Urinary bladder (tissue), 3 donors: ENCODE measurements at regions not wholly inside any gene's neighbourhood (a gene's known extent, or its start where the extent isn't known, plus 50 kb on each side); places are given as distances from the start of the nearest gene placed in this dataset.
"Not testable (repeated sequence)": the region's sequence is repeated elsewhere in the genome, so short reads cannot be mapped to it uniquely, and the experiment has no call there.

ENCODE experiments used
- DNase-seq: peaks from one replicate; pipeline ENCODE4 v3.0.0-alpha.2; 2015; ENCODE audit errors: extremely low spot score
- H3K27ac ChIP-seq: one replicate; pipeline ENCODE4 v1.5.1; 2013; ENCODE audit warnings: low read depth, mild to moderate bottlenecking, moderate library complexity
- H3K36me3 ChIP-seq: one replicate; pipeline ENCODE4 v1.6.1; 2013; ENCODE audit warnings: mild to moderate bottlenecking, moderate library complexity; ENCODE audit not compliant: insufficient read depth
- H3K4me1 ChIP-seq: one replicate; pipeline ENCODE4 v1.6.1; 2013; ENCODE audit warnings: mild to moderate bottlenecking, moderate library complexity; ENCODE audit not compliant: insufficient read depth
- H3K4me3 ChIP-seq: one replicate; pipeline ENCODE4 v1.5.1; 2013; ENCODE audit warnings: low read depth, low read length
- WGBS: extraction: QIAGEN DNeasy Blood & Tissue Kit; methylation state at CpG from one replicate; pipeline ENCODE4 v1.1.7; 2013; 5-methylcytosine and 5-hydroxymethylcytosine counted together
- donor health status: healthy with polysubstance abuse.
- donor health status: healthy.

DNA sequence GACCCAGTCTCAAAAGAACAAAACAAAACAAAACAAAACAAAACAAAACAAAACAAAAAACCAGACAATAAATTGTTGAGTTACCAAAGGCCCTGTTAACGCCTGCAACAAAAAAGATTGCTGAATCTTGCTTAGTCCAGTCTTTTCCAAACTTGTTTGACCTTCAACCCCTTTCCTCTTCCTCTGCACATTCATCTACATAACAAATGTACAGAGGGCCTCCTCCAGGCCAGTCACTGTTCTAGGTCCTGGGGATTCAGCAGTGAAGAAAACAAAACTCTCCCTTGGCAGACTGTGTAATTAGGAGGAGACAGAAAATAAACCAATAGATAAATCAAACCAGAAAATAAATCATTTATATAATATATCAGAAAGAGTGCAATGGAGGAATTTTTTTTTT, 294.0 kb upstream of the ADGRL2 start:
- H3K4me1 ChIP-seq, result no peaks in the 10 kb centered on the region
- H3K36me3 ChIP-seq, result no peaks in the 10 kb centered on the region
- DNase-seq, result no peak
- 97% methylated on average over 1 of the region's 1 CpG for WGBS
- H3K4me3 ChIP-seq, result no peak overlapping the region
- H3K27ac ChIP-seq, result no peak overlapping the region

DNA sequence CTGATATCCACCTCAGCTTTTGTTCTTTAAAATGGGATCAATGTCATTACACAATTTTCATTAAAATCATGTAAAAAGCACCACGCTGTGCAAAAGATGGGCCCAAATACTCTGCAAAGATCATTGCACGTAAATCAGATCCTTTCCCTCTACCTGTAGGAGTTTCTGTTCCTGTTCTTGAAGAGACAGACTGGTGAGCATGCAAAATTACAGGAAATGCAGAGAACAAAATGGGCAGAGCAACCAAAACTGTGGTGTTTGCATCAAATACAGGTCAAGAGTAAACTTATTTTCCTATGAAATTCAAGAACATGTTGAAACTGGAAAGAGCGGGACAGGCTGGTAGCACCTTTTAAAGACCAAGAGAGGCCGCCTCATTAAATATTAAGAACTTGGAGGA, 294.9 kb upstream of the ADGRL2 start:
- H3K36me3 ChIP-seq, result no peaks in the 10 kb centered on the region
- no peak overlapping the region for H3K4me3 ChIP-seq
- H3K4me1 ChIP-seq, result no peaks in the 10 kb centered on the region
- DNase-seq, result no peak
- no peak overlapping the region for H3K27ac ChIP-seq
- WGBS, result 88% methylated on average over 4 of the region's 4 CpGs

DNA sequence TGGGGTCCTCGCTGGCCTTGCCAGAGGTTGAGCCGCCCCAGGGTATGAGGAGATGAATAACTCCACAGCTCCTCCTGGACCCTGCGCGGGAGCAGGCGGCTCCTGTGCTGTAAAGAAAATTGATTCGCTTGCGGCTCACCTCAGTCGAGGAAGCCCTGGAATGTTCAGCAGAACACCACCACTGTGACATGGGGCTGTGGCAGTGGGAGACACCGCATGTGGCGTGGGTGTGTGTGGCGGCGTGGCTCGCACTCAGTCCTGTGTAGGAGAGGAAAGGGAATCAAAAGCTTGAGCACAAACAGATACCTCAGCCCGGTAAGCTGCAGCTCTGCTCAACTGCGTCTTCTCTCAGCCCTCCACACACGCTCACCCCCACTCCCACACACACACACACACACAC, 295.9 kb upstream of the ADGRL2 start:
- not testable (repeated sequence) for H3K36me3 ChIP-seq, DNase-seq, H3K27ac ChIP-seq, H3K4me1 ChIP-seq, H3K4me3 ChIP-seq
- WGBS, result 96% methylated on average over 15 of the region's 16 CpGs

DNA sequence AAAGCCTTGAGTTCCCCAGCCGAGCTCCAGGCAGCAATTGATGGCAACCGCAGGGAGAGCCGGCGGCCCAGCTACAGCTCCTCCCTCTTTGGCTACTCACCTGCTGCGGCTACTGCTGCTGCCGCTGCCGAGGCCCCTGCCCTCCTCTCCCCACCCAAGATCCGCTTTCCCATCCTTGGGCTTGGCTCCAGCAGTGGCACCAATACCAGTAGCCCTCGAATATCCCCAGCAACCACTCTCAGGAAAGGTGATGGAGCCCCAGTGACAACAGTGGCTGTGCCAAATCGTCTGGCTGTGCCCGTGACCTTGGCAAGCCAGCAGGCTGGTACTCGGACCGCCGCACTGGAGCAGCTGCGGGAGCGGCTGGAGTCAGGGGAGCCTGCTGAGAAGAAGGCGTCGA, 298.0 kb upstream of the ADGRL2 start:
- H3K4me3 ChIP-seq, H3K4me1 ChIP-seq, DNase-seq, H3K27ac ChIP-seq, H3K36me3 ChIP-seq: not testable (repeated sequence)
- WGBS, result 97% methylated on average over 18 of the region's 18 CpGs

DNA sequence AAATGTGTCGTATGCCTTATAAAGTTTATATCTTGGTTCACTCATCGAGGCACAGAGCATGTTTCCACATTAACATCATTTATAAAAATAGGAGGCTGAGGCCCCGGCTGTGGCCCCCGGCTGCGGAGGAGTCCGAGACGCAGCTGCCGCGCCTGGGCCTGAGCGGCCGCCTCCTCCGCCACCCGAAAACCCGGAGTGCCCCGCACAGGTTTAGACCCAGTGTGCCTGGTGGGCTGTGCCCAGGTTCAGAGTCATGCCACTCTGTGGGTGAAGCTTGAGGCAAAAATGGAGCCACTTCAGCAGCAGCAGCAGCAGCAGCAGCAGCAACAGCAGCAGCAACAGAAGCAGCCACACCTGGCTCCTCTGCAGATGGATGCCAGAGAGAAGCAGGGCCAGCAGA, 299.2 kb upstream of the ADGRL2 start:
- H3K4me1 ChIP-seq, DNase-seq, H3K36me3 ChIP-seq, H3K27ac ChIP-seq, H3K4me3 ChIP-seq: not testable (repeated sequence)
- 95% methylated on average over 15 of the region's 15 CpGs for WGBS

DNA sequence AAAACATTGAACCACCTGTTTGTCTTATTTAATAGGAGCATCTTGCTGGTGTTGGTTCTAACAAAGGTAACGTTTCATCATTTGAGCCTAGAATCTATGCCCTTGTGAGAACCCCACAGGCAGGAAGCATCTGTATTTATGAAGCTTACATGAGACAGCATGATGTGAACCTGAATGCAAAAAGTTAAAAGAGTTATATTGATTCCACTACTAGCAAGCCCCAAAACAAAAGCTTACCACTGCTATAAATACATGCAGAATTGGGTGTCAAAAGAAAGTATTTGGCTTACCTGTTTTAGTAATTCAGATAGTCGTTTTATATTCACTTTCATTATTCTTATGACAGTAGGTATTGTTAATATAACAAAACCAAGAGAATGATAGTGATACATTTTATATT, 301.2 kb upstream of the ADGRL2 start:
- 85% methylated on average over 2 of the region's 2 CpGs for WGBS
- no peak for DNase-seq
- Histone ChIP-seq H3K27ac (no peak overlapping the region), H3K4me3 (no peak overlapping the region), H3K4me1 (no peaks in the 10 kb centered on the region), H3K36me3 (no peaks in the 10 kb centered on the region)

DNA sequence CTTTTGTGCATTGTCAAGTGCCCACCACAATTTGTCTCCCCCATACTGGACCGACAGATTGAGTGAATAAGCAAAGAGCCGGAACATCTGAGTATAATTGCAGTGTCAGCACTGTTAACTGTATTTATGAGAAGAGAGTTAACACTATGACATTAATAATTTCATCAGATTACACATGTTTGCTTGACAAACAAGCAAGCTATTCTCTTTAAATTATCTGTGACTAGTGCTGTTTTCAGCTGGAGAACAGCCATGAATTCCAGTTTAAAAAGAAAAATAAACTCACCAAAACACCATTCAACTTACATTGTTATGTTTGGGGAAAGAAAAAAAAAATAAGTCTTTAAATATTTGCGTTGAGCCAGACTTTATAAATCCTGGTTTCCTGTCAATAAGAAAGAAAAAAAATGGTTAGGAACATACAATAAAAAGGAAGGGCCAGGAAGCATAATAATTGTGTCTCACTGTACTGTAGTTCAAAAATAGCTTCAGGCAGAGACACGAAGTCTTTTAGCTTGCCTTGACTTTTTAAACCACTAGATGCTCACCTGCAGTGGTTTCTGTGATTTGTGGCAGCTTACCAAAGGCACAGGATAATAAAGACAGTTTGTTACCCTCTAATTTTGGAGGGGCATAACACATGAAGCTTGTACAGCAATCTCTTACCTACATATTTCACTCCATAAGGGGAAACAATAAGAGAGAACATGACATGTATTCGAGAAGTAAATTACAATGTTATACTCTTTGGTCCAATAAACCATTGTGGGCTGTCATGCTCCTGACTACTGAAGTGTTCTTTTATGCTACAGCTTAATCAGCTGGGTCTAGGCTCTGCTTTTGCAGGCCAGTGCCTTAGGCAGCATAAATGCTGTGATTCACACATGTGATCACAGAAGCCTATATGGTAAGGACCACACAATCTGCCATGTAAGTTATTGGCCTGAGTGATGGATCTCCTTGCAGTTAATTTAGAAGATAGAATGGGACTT, 302.0 kb upstream of the ADGRL2 start:
- 50% methylated on average over 5 of the region's 5 CpGs for WGBS
- Histone ChIP-seq H3K4me1 (no peaks in the 10 kb centered on the region), H3K27ac (no peak overlapping the region)

DNA sequence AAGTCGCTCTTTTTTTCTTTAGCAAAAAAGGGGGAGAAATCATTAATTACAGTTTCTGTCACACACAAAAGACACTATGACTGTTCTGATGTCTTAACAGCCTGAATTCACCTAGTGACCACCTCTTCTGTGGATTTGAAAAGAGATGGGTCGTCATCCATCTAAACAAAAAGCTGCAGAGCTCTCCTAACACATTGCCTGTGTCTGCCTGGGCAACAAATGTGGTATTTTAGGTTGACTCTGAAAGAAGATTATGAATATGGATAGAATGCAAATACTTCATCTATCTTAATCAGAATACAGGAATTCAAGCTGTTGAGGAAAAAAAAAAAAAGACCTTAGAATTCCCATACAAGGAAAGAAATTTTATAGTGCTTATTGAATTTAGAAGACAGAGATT, 304.4 kb upstream of the ADGRL2 start:
- Histone ChIP-seq H3K27ac (no peak overlapping the region), H3K4me1 (no peaks in the 10 kb centered on the region), H3K36me3 (no peaks in the 10 kb centered on the region), H3K4me3 (no peak overlapping the region)
- no peak for DNase-seq
- 92% methylated on average over 2 of the region's 2 CpGs for WGBS

More for the DNA sequence above, 302.0 kb upstream of the ADGRL2 start:
- Histone ChIP-seq H3K4me3 (no peak overlapping the region), H3K36me3 (no peaks in the 10 kb centered on the region)
- DNase-seq, result no peak

DNA sequence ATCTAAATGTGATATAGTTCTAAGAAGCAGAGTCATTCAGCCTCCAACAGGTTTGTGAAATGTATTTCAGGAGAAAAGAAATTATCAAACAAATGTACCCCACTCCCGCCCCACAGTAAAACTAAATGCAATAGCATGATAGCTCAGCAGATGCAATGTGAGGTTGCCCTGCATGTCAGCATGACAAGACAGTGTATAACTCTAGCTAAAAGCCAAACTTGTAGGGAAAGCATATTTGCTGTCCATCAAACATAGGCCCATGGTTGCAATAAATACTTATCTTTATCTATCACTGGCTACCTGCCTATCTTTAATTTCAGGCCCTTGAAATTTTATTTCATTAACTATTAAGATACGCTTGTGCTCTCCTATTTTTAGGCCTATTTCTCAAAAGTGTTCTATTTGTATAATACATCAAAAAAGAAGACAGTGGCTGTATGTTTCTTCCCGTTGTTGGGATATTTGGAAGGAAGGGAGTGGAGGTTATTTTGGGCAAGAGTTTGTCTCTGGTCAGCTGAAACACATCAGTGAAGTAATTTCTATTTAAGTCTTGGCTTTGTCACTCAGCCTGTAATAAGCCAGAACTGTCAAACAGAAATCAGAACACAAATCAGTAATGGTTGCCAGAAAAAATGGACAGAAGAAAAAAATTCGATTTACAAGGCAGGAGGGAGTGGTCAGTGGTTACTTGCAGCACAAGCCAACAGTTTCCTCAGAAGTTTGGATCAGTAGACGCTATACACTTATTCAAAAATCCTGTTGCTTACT, 307.4 kb upstream of the ADGRL2 start:
- no peak overlapping the region for H3K27ac ChIP-seq
- H3K4me1 ChIP-seq, result no peaks in the 10 kb centered on the region
- DNase-seq, result no peak
- no peak overlapping the region for H3K4me3 ChIP-seq
- 51% methylated on average over 5 of the region's 5 CpGs for WGBS
- no peaks in the 10 kb centered on the region for H3K36me3 ChIP-seq

DNA sequence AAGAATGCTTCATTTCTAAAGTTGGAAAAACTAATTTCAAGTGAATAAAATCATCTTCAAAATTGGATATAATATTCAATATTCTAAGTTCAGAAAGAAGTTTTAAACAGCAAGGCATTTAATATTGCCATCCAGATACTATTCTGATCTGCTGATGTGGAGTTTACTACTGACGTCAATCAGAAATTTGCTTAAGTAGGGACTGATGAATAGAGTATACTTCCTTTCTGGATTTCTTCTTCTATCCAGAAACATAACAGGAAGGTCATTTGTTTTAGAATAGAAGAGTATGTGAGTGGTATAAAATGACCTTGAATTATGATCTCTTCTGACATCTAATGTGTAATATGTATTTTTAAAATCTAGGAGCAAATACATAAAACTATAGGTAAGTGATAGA, 308.1 kb upstream of the ADGRL2 start:
- Histone ChIP-seq H3K4me3 (no peak overlapping the region), H3K4me1 (no peaks in the 10 kb centered on the region), H3K27ac (no peak overlapping the region), H3K36me3 (no peaks in the 10 kb centered on the region)
- no peak for DNase-seq
- whole genome bisulfite sequencing, result 92% methylated on average over 1 of the region's 1 CpG

DNA sequence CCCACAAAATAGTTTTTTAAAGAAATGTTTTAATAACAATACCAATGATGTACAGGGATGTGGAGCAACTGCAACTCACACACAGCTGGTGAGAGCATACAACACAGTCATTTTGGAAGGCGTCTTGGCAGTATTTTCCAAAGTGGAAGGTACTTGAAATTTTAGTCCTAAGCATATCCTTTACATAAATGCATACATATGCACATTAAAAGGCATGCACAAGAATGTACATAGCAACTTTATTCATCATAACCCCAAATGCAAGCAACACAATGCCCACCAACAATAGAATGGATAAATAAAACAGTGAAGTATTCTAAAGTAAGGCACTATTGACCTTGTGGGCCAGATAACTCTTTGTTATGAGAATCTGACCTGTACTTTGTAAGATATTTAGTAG, 310.1 kb upstream of the ADGRL2 start:
- H3K36me3 ChIP-seq, result no peaks in the 10 kb centered on the region
- H3K4me3 ChIP-seq, result no peak overlapping the region
- no peaks in the 10 kb centered on the region for H3K4me1 ChIP-seq
- 96% methylated on average over 1 of the region's 1 CpG for WGBS
- no peak overlapping the region for H3K27ac ChIP-seq
- DNase-seq, result no peak

DNA sequence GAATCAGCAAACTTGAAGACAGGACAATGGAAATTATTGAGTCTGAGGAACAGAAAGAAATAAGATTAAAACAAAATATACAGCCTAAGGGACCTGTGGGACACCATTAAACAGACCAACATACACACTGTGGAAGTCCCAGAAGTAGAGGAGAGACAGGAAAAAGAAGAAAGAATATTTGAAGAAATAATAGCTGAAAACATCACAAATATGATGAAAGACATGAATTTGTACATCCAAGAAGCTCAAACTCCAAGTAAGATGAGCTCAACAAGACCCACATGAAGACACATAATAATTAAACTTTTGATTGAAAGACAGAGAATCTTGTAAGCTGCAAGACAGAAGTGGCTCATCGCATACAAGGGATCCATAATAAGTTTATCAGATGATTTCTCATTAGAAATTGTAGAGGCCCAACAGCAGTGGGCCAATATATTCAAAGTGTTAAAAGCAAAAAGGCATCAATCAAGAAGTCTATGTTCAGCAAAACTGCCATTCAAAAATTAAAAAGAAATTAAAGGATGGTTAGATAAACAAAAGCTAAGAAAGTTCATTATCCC, 311.3 kb upstream of the ADGRL2 start:
- Histone ChIP-seq H3K4me1 (no peaks in the 10 kb centered on the region), H3K36me3 (no peaks in the 10 kb centered on the region), H3K4me3 (no peak overlapping the region), H3K27ac (no peak overlapping the region)
- 99% methylated on average over 1 of the region's 1 CpG for WGBS
- no peak for DNase-seq

DNA sequence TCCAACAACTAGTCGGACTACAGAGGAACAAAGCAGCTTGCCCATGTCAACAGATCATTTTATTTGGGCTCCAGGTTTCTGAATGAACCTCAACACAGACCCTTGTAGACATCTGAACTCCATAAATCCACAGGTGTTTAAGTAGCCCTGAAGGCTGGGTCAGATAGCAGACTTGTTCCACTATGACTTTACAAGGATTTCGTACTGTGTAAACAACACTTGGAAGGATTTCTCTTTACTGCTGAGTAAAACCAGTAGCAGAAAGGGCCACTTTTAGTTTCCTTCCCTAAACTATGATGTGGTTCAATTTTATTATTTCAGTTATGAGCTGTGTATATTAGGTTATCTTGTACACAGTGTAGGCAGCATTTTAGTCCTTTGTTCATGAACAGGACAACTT, 316.4 kb upstream of the ADGRL2 start:
- Histone ChIP-seq H3K4me3 (no peak overlapping the region), H3K4me1 (no peaks in the 10 kb centered on the region), H3K36me3 (no peaks in the 10 kb centered on the region), H3K27ac (no peak overlapping the region)
- no peak for DNase-seq
- 35% methylated on average over 2 of the region's 2 CpGs for WGBS

DNA sequence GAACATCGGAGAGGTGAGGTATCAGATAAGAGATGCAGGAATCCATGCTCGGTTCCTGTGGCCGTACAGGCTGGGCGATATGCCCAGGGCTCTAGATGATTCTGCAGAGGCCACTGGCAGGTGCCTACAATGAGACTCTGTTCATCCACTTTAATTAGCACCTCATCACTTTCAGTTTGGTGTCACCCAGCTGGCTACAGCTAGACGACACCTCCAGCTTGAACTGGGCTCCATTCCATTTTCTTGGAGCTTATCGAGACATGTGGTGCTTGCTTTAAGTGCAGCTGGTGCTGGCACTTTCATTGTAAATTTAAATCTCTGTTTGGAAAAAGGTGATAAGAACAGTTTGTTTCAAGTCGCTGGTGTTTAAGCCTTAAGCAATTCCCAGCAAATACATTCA, 322.5 kb upstream of the ADGRL2 start:
- Histone ChIP-seq H3K4me1 (no peaks in the 10 kb centered on the region), H3K36me3 (no peaks in the 10 kb centered on the region), H3K27ac (no peak overlapping the region), H3K4me3 (no peak overlapping the region)
- WGBS, result 17% methylated on average over 7 of the region's 7 CpGs
- no peak for DNase-seq
